ENCODE measurements at regions not wholly inside any gene's neighbourhood (a gene's known extent, or its start where the extent isn't known, plus 50 kb on each side); places are given as distances from the start of the nearest gene placed in this dataset.

DNA sequence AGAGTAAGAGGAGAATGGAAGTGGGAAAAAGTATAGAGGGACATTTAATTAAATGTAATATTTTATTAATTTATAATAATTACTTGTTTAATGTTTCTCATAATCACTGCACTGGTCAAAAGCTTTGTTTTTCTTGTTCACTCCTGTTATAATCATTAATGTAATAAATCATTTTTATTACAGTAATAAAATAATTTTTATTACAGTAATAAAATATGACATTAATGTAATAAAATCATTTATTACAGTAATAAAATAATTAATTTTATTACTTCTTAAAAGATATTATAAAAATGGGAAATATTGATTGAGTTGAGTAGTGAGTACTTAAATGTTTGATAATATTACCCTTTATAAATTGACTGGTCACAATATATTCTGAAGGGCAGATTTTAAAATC lies 181.1 kb upstream of the SOX2 start:
- TF ChIP-seq TAF1 (IDR thresholded peaks at IDR 0.05; ENCODE audit: borderline replicate concordance, insufficient read depth, low read length) = no peak
- TF ChIP-seq REST (IDR thresholded peaks at IDR 0.05; ENCODE audit: insufficient read depth in 1 of 2, low read depth in 2 of 2, low read length in 2 of 2) = no peak
- no peak for TF ChIP-seq SIN3A (IDR thresholded peaks at IDR 0.05; ENCODE audit: borderline replicate concordance, insufficient read depth, low read length)
- TF ChIP-seq POLR2AphosphoS5 (IDR thresholded peaks at IDR 0.05; ENCODE audit: low read depth, low read length) = no peak

Data from PFSK-1 (cell line).